ENCODE measurements at regions not wholly inside any gene's neighbourhood (a gene's known extent, or its start where the extent isn't known, plus 50 kb on each side); places are given as distances from the start of the nearest gene placed in this dataset.

GRCh38 chr4:23202712-23203247 lies 510.0 kb downstream of the GBA3 start:
- Histone ChIP-seq H3K9ac (ENCODE audit: low read length in 5 of 5) (no peak overlapping the region), H3K9me3 (ENCODE audit: control insufficient read depth in 5 of 5, low read length in 5 of 5) (peaks cover 0 to 9% (median 3%) of the 10 kb centered on the region in 5 donors), H3K27ac (ENCODE audit: low read depth, low read length) (no peak overlapping the region), H3K27me3 (ENCODE audit: control insufficient read depth in 5 of 5, insufficient read depth in 4 of 5, low read length in 5 of 5) (no peaks in the 10 kb centered on the region), H3K4me3 (ENCODE audit: low read depth in 1 of 5, low read length in 5 of 5) (no peak overlapping the region), H3K4me1 (ENCODE audit: control insufficient read depth in 5 of 5, insufficient read depth in 5 of 5, low read length in 5 of 5) (no peaks in the 10 kb centered on the region), H3K36me3 (ENCODE audit: control insufficient read depth in 5 of 5, insufficient read depth in 5 of 5, low read length in 5 of 5) (no peaks in the 10 kb centered on the region)

DNA sequence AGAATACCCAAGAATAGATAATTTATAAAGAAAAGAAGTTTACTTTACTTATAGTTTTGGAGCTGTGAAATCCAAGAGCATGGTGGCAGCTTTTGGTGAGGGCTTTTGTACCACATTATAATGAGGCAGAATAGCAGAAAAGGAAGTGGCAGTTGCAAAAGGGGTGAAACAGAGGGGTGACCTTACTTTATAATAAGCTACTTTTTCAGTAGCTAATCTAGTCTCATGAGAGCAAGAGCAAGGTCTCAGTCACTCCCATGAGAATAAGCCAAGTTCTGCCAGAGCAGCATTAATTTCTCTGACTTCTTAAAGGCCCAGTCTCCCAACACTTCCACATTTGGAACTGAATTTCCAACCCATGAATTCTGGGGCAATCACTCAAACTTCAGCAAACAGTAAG lies 502.0 kb downstream of the GBA3 start:
- Histone ChIP-seq H3K4me3 (ENCODE audit: low read depth in 1 of 5, low read length in 5 of 5) (no peak overlapping the region), H3K9me3 (ENCODE audit: control insufficient read depth in 5 of 5, low read length in 5 of 5) (peaks cover 0 to 3% (median 0%) of the 10 kb centered on the region in 5 donors), H3K27ac (ENCODE audit: low read depth, low read length) (no peak overlapping the region)

DNA sequence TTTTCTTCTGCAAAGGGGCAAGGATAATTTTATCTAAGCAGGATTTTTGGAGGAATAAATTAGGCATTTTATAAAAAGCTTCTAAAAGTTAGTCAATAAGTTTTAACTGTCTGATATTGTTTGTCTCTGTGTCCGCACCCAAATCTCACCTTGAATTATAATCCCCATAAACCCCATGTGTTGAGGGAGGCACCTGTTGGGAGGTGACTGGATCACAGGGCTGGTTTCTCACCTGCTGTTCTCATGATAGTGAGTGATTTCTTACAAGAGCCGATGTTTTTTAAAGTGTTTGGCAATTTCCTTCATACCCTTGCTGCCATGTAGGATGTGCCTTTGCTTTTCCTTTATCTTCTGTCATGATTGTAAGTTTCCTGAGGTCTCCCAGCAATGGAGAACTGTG lies 481.4 kb downstream of the GBA3 start:
- no peaks in the 10 kb centered on the region for H3K27me3 ChIP-seq (ENCODE audit: control insufficient read depth in 5 of 5, insufficient read depth in 4 of 5, low read length in 5 of 5)
- H3K9me3 ChIP-seq (ENCODE audit: control insufficient read depth in 5 of 5, low read length in 5 of 5): no peaks in the 10 kb centered on the region
- H3K27ac ChIP-seq (ENCODE audit: low read depth, low read length): no peak overlapping the region
- no peaks in the 10 kb centered on the region for H3K36me3 ChIP-seq (ENCODE audit: control insufficient read depth in 5 of 5, insufficient read depth in 5 of 5, low read length in 5 of 5)
- no peaks in the 10 kb centered on the region for H3K4me1 ChIP-seq (ENCODE audit: control insufficient read depth in 5 of 5, insufficient read depth in 5 of 5, low read length in 5 of 5)
- no peak overlapping the region for H3K4me3 ChIP-seq (ENCODE audit: low read depth in 1 of 5, low read length in 5 of 5)
- no peak overlapping the region for H3K9ac ChIP-seq (ENCODE audit: low read length in 5 of 5)

More for the DNA sequence above, 502.0 kb downstream of the GBA3 start:
- Histone ChIP-seq H3K9ac (ENCODE audit: low read length in 5 of 5) (no peak overlapping the region), H3K27me3 (ENCODE audit: control insufficient read depth in 5 of 5, insufficient read depth in 4 of 5, low read length in 5 of 5) (no peaks in the 10 kb centered on the region), H3K36me3 (ENCODE audit: control insufficient read depth in 5 of 5, insufficient read depth in 5 of 5, low read length in 5 of 5) (no peaks in the 10 kb centered on the region), H3K4me1 (ENCODE audit: control insufficient read depth in 5 of 5, insufficient read depth in 5 of 5, low read length in 5 of 5) (no peaks in the 10 kb centered on the region)

- Histone ChIP-seq H3K27me3 (ENCODE audit: control insufficient read depth in 5 of 5, insufficient read depth in 4 of 5, low read length in 5 of 5) (no peaks in the 10 kb centered on the region), H3K36me3 (ENCODE audit: control insufficient read depth in 5 of 5, insufficient read depth in 5 of 5, low read length in 5 of 5) (no peaks in the 10 kb centered on the region), H3K4me1 (ENCODE audit: control insufficient read depth in 5 of 5, insufficient read depth in 5 of 5, low read length in 5 of 5) (no peaks in the 10 kb centered on the region), H3K4me3 (ENCODE audit: low read depth in 1 of 5, low read length in 5 of 5) (no peak overlapping the region), H3K27ac (ENCODE audit: low read depth, low read length) (no peak overlapping the region), H3K9ac (ENCODE audit: low read length in 5 of 5) (no peak overlapping the region), H3K9me3 (ENCODE audit: control insufficient read depth in 5 of 5, low read length in 5 of 5) (no peaks in the 10 kb centered on the region)
Measured at GRCh38 chr4:23171976-23172375, 479.2 kb downstream of the GBA3 start.

- H3K9me3 ChIP-seq (ENCODE audit: control insufficient read depth in 5 of 5, low read length in 5 of 5): no peaks in the 10 kb centered on the region
Measured at GRCh38 chr4:23169608-23170311, 477.0 kb downstream of the GBA3 start.

GRCh38 chr4:23166919-23167318 lies 474.2 kb downstream of the GBA3 start:
- Histone ChIP-seq H3K9me3 (ENCODE audit: control insufficient read depth in 5 of 5, low read length in 5 of 5) (no peaks in the 10 kb centered on the region), H3K36me3 (ENCODE audit: control insufficient read depth in 5 of 5, insufficient read depth in 5 of 5, low read length in 5 of 5) (no peaks in the 10 kb centered on the region), H3K27me3 (ENCODE audit: control insufficient read depth in 5 of 5, insufficient read depth in 4 of 5, low read length in 5 of 5) (no peaks in the 10 kb centered on the region)

More at GRCh38 chr4:23169608-23170311, 477.0 kb downstream of the GBA3 start:
- Histone ChIP-seq H3K27ac (ENCODE audit: low read depth, low read length) (no peak overlapping the region), H3K4me1 (ENCODE audit: control insufficient read depth in 5 of 5, insufficient read depth in 5 of 5, low read length in 5 of 5) (no peaks in the 10 kb centered on the region), H3K4me3 (ENCODE audit: low read depth in 1 of 5, low read length in 5 of 5) (no peak overlapping the region), H3K36me3 (ENCODE audit: control insufficient read depth in 5 of 5, insufficient read depth in 5 of 5, low read length in 5 of 5) (no peaks in the 10 kb centered on the region), H3K9ac (ENCODE audit: low read length in 5 of 5) (no peak overlapping the region), H3K27me3 (ENCODE audit: control insufficient read depth in 5 of 5, insufficient read depth in 4 of 5, low read length in 5 of 5) (no peaks in the 10 kb centered on the region)

DNA sequence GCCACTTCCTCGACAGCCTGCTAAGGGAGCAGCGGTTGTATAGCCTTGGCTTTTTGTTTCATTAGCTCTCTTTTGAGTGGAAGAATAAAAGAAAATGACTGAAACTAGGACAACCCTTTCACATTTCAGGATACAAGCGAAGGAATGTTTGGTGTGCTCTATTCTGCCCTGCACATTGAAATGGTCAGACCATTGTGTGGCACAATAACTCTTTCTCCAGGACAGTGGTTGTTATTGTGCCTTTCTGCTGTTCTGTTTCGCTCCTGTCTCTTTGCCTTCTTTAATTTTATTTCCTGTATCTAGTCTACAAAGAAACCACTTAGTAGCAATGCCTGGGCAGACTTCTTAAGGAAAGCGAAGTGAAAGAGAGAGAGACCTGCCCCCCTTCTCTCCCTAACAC lies 473.7 kb downstream of the GBA3 start:
- Histone ChIP-seq H3K27ac (ENCODE audit: low read depth, low read length) (no peak overlapping the region), H3K4me3 (ENCODE audit: low read depth in 1 of 5, low read length in 5 of 5) (no peak overlapping the region), H3K9ac (ENCODE audit: low read length in 5 of 5) (no peak overlapping the region), H3K36me3 (ENCODE audit: control insufficient read depth in 5 of 5, insufficient read depth in 5 of 5, low read length in 5 of 5) (no peaks in the 10 kb centered on the region), H3K27me3 (ENCODE audit: control insufficient read depth in 5 of 5, insufficient read depth in 4 of 5, low read length in 5 of 5) (no peaks in the 10 kb centered on the region), H3K4me1 (ENCODE audit: control insufficient read depth in 5 of 5, insufficient read depth in 5 of 5, low read length in 5 of 5) (no peaks in the 10 kb centered on the region), H3K9me3 (ENCODE audit: control insufficient read depth in 5 of 5, low read length in 5 of 5) (no peaks in the 10 kb centered on the region)

More at GRCh38 chr4:23166919-23167318, 474.2 kb downstream of the GBA3 start:
- H3K4me1 ChIP-seq (ENCODE audit: control insufficient read depth in 5 of 5, insufficient read depth in 5 of 5, low read length in 5 of 5): no peaks in the 10 kb centered on the region
- H3K27ac ChIP-seq (ENCODE audit: low read depth, low read length): no peak overlapping the region
- H3K9ac ChIP-seq (ENCODE audit: low read length in 5 of 5): no peak overlapping the region
- H3K4me3 ChIP-seq (ENCODE audit: low read depth in 1 of 5, low read length in 5 of 5): no peak overlapping the region

DNA sequence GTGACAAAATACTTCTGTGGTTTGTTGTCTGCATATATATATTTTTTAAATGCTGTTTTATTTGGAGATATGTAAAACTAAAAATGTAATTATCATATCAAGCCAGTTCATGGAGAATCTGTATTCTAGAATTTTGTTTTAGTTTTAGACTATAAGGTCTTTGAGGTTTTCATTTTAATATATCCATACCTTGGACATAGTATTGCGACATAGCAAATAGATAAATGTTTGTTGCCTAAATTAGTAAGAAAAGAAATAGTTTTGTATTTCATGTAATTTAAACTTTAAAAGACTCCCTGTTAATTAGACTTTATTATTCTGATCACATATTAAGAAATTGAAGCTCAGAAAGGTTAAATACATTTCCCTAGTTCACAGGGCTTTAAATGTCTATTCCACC lies 472.9 kb downstream of the GBA3 start:
- H3K4me1 ChIP-seq (ENCODE audit: control insufficient read depth in 5 of 5, insufficient read depth in 5 of 5, low read length in 5 of 5): no peaks in the 10 kb centered on the region
- H3K4me3 ChIP-seq (ENCODE audit: low read depth in 1 of 5, low read length in 5 of 5): no peak overlapping the region
- H3K27me3 ChIP-seq (ENCODE audit: control insufficient read depth in 5 of 5, insufficient read depth in 4 of 5, low read length in 5 of 5): no peaks in the 10 kb centered on the region
- H3K36me3 ChIP-seq (ENCODE audit: control insufficient read depth in 5 of 5, insufficient read depth in 5 of 5, low read length in 5 of 5): no peaks in the 10 kb centered on the region
- no peaks in the 10 kb centered on the region for H3K9me3 ChIP-seq (ENCODE audit: control insufficient read depth in 5 of 5, low read length in 5 of 5)
- H3K9ac ChIP-seq (ENCODE audit: low read length in 5 of 5): no peak overlapping the region
- no peak overlapping the region for H3K27ac ChIP-seq (ENCODE audit: low read depth, low read length)

DNA sequence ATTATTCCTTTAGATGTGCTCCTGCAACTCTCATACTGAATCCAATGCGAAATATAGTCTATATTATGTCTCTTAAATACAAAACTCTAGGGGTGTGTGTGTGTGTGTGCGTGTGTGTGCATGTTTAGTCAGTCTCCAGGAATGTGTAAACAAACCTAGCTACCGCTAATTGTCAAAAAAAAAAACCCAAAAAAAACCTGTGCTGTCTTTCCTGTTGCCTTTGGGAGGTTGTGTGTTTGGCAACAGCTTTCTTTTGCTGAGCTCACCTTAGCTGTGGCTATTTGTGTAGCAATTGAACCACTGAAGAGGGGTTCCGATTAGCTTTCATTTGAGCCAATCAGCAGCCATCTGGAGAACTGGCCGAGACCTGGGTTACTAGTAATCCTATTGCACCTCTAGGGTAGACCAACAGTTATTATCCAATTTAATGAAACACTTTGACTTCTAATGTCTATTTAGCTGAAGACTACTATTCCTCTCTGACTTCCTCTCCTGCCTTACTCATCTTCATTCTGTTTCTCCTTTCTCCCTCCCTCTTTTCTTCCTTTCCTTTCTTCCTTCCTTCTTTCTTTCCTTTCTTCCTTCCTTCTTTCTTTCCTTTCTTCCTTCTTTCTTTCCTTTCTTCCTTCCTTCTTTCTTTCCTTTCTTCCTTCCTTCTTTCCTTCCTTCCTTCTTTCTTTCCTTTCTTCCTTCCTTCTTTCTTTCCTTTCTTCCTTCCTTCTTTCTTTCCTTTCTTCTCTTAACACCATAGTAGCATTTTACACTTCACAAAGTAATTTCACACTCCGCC lies 471.1 kb downstream of the GBA3 start:
- Histone ChIP-seq H3K36me3 (ENCODE audit: control insufficient read depth in 5 of 5, insufficient read depth in 5 of 5, low read length in 5 of 5) (no peaks in the 10 kb centered on the region), H3K9ac (ENCODE audit: low read length in 5 of 5) (no peak overlapping the region), H3K27me3 (ENCODE audit: control insufficient read depth in 5 of 5, insufficient read depth in 4 of 5, low read length in 5 of 5) (no peaks in the 10 kb centered on the region), H3K4me1 (ENCODE audit: control insufficient read depth in 5 of 5, insufficient read depth in 5 of 5, low read length in 5 of 5) (no peaks in the 10 kb centered on the region), H3K27ac (ENCODE audit: low read depth, low read length) (no peak overlapping the region), H3K4me3 (ENCODE audit: low read depth in 1 of 5, low read length in 5 of 5) (no peak overlapping the region), H3K9me3 (ENCODE audit: control insufficient read depth in 5 of 5, low read length in 5 of 5) (no peaks in the 10 kb centered on the region)

- Histone ChIP-seq H3K4me1 (ENCODE audit: control insufficient read depth in 5 of 5, insufficient read depth in 5 of 5, low read length in 5 of 5) (no peaks in the 10 kb centered on the region), H3K27ac (ENCODE audit: low read depth, low read length) (no peak overlapping the region), H3K4me3 (ENCODE audit: low read depth in 1 of 5, low read length in 5 of 5) (no peak overlapping the region), H3K36me3 (ENCODE audit: control insufficient read depth in 5 of 5, insufficient read depth in 5 of 5, low read length in 5 of 5) (no peaks in the 10 kb centered on the region), H3K9me3 (ENCODE audit: control insufficient read depth in 5 of 5, low read length in 5 of 5) (no peaks in the 10 kb centered on the region), H3K27me3 (ENCODE audit: control insufficient read depth in 5 of 5, insufficient read depth in 4 of 5, low read length in 5 of 5) (no peaks in the 10 kb centered on the region), H3K9ac (ENCODE audit: low read length in 5 of 5) (no peak overlapping the region)
Measured at GRCh38 chr4:23162275-23162674, 469.5 kb downstream of the GBA3 start.
